Ovary (tissue), 7 donors: ENCODE measurements at regions not wholly inside any gene's neighbourhood (a gene's known extent, or its start where the extent isn't known, plus 50 kb on each side); places are given as distances from the start of the nearest gene placed in this dataset.

Experiments
- DNase-seq, 5 donors: peaks; one replicate each; pipeline ENCODE4 v3.0.0-alpha.2; 2019 to 2020
- H3K27ac ChIP-seq, 2 donors: fragments of 200-600 bp; one replicate each; pipeline versions ENCODE4 v1.5.1 to v1.8.0; 2019 to 2022
- H3K27me3 ChIP-seq: fragments of 200-600 bp; one replicate; pipeline ENCODE4 v1.8.0; 2022
- H3K36me3 ChIP-seq: fragments of 200-600 bp; sonication (generic); one replicate; pipeline ENCODE4 v1.5.1; 2019
- H3K4me1 ChIP-seq: one replicate; pipeline ENCODE4 v1.8.1; 2013; ENCODE audit warnings: mild to moderate bottlenecking, moderate library complexity; ENCODE audit not compliant: insufficient read depth
- H3K4me3 ChIP-seq: fragments of 200-600 bp; sonication (generic); one replicate; pipeline ENCODE4 v1.5.1; 2017
- H3K9me3 ChIP-seq, 2 donors: fragments of 200-600 bp in 1 of 2; sonication (generic) in 1 of 2; one replicate each; pipeline versions ENCODE4 v1.5.1 to v1.8.1; 2013 to 2019; ENCODE audit warnings: mild to moderate bottlenecking in 1 of 2, moderate library complexity in 1 of 2
- CTCF ChIP-seq, 3 donors: fragments of 450-650 bp in 2 of 3; fragments of 200-600 bp in 1 of 3; IDR thresholded peaks; one replicate each; pipeline versions ENCODE4 v1.5.1 to v1.8.0; 2016 to 2022; ENCODE audit warnings: antibody characterized with exemption in 3 of 3, mild to moderate bottlenecking in 1 of 3
- EP300 ChIP-seq: sonication (generic); formaldehyde crosslinking; IDR thresholded peaks from one replicate; pipeline ENCODE4 v1.6.1; 2017; ENCODE audit warnings: antibody characterized with exemption
- POLR2A ChIP-seq: fragments of 450-650 bp; IDR thresholded peaks from one replicate; pipeline ENCODE4 v1.6.1; 2017; ENCODE audit warnings: antibody characterized with exemption, mild to moderate bottlenecking, moderate library complexity
- WGBS, 3 donors: extraction: QIAGEN DNeasy Blood & Tissue Kit in 1 of 3; methylation state at CpG; one replicate each; pipeline versions ENCODE4 v1.1.5 to v1.1.7; 2013 to 2017; 5-methylcytosine and 5-hydroxymethylcytosine counted together
- intact Hi-C, 4 donors: fragments of 100-400 bp; cut with DNase I; formaldehyde crosslinking; loops; one replicate each; pipeline versions ENCODE4 v1.11.0 to v1.15.1; 2022 to 2023
- donor health status: DM: no; HTN: no; CAD: no; lungs with moderate emphysema.
- donor health status: DM: no; HTN: no; CAD: no.
- donor health status: Bipolar disorder and iron deficiency.
- donor health status: DM: no; HTN: no; CAD: no.
- donor health status: DM: yes; HTN: yes; CAD: no.

- no peak for DNase-seq
- intact Hi-C loops = loop anchor here in 1 of 4 donors (2.0 kb wide), 1 partner anchor 834 kb away; no protein-coding TSS in a partner anchor
- no peak overlapping the region for H3K4me3 ChIP-seq
- no peaks in the 10 kb centered on the region for H3K27me3 ChIP-seq
- 71 to 89% (median 83%) methylated on average over 5 of the region's 5 CpGs for WGBS, 3 donors
- TF ChIP-seq CTCF (IDR thresholded peaks at IDR 0.05) (no peak), EP300 (no peak), POLR2A (no peak)
- no peak overlapping the region for H3K27ac ChIP-seq
- no peaks in the 10 kb centered on the region for H3K4me1 ChIP-seq
- no peaks in the 10 kb centered on the region for H3K36me3 ChIP-seq
- no peaks in the 10 kb centered on the region for H3K9me3 ChIP-seq
Observed at GRCh38 chr13:78976696-78977095, 317.7 kb upstream of the OBI1 start.

DNA sequence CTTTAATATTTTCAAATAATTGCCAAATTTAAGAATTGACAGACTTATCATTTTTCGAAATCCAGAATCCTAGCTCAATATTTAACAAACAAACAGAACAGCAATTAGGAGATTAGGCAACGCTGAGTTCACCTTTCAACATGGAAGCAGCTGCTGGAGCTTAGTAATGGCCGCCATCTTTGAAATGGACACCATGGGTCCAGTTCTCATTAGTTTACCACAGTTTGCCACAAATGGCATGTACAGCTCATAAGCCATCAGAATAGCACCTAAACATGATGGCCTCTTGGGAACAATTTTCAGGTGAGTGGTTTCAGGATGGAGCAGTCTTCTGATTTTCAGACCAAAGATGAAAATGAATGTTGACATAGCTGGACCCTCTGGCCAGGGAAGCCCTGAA, 313.6 kb upstream of the OBI1 start:
- Histone ChIP-seq H3K9me3 (no peaks in the 10 kb centered on the region), H3K4me1 (no peaks in the 10 kb centered on the region), H3K36me3 (no peaks in the 10 kb centered on the region), H3K4me3 (no peak overlapping the region), H3K27ac (no peak overlapping the region), H3K27me3 (no peaks in the 10 kb centered on the region)
- WGBS, 3 donors = 80 to 86% (median 84%) methylated on average over 3 of the region's 3 CpGs
- intact Hi-C loops = no loop called here
- no peak for DNase-seq
- TF ChIP-seq POLR2A (no peak), EP300 (no peak), CTCF (IDR thresholded peaks at IDR 0.05) (no peak)

GRCh38 chr13:78971355-78972025, 312.5 kb upstream of the OBI1 start:
- DNase-seq = no peak
- TF ChIP-seq CTCF (IDR thresholded peaks at IDR 0.05) (no peak), POLR2A (no peak), EP300 (no peak)
- H3K27ac ChIP-seq = no peak overlapping the region
- H3K27me3 ChIP-seq = no peaks in the 10 kb centered on the region
- H3K9me3 ChIP-seq = no peaks in the 10 kb centered on the region
- intact Hi-C loops = no loop called here
- H3K4me3 ChIP-seq = no peak overlapping the region
- no peaks in the 10 kb centered on the region for H3K36me3 ChIP-seq
- no peaks in the 10 kb centered on the region for H3K4me1 ChIP-seq
- WGBS, 3 donors = 80 to 84% (median 81%) methylated on average over 4 of the region's 4 CpGs

DNA sequence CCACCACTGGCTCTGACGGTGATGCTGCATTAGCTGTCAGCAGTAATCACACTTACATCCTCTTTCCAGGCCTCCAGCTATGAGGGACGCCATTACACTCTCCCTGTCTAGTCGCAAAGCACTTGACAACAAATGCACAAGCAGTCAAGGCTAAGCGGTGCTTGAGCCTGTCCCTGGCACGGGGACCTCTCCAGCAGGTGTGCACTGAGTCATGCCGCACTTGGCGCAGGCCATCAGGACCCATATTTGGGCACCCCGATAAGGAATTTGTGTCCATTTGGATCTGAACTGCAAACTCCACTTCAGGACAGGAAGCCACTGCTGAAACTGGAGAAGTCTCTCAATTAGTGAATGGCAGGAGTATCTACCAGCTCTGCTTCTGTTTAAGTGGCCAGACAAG, 301.9 kb upstream of the OBI1 start:
- WGBS, 3 donors = 83 to 87% (median 86%) methylated on average over 8 of the region's 8 CpGs
- no peak for DNase-seq
- Histone ChIP-seq H3K4me1 (no peaks in the 10 kb centered on the region), H3K27ac (no peak overlapping the region), H3K4me3 (no peak overlapping the region), H3K36me3 (no peaks in the 10 kb centered on the region), H3K9me3 (no peaks in the 10 kb centered on the region), H3K27me3 (no peaks in the 10 kb centered on the region)
- TF ChIP-seq CTCF (IDR thresholded peaks at IDR 0.05) (no peak), EP300 (no peak), POLR2A (no peak)
- intact Hi-C loops = no loop called here
